Stomach (tissue), 8 donors: ENCODE measurements at regions not wholly inside any gene's neighbourhood (a gene's known extent, or its start where the extent isn't known, plus 50 kb on each side); places are given as distances from the start of the nearest gene placed in this dataset.

Experiments used
- DNase-seq, 2 donors: peaks; one replicate each; pipeline versions ENCODE4 v3.0.0 to v3.0.0-alpha.2; 2013 to 2019
- H3K27ac ChIP-seq, 5 donors: fragments of 200-600 bp in 4 of 5; sonication (generic) in 4 of 5; one replicate each; pipeline ENCODE4 v1.5.1; 2013 to 2019; ENCODE audit warnings: mild to moderate bottlenecking in 1 of 5, moderate library complexity in 1 of 5
- H3K27me3 ChIP-seq, 3 donors: fragments of 200-600 bp; sonication (generic); one replicate each; pipeline ENCODE4 v1.5.1; 2017 to 2019; ENCODE audit warnings: mixed run types in 1 of 3
- H3K36me3 ChIP-seq, 4 donors: fragments of 200-600 bp; sonication (generic); 1 replicate in 3 of 4; 2 replicates in 1 of 4; pipeline ENCODE4 v1.5.1; 2016 to 2019
- H3K4me1 ChIP-seq, 4 donors: fragments of 200-600 bp; sonication (generic); one replicate each; pipeline ENCODE4 v1.5.1; 2016 to 2019
- H3K4me3 ChIP-seq, 4 donors: fragments of 200-600 bp; sonication (generic) in 3 of 4; one replicate each; pipeline ENCODE4 v1.5.1; 2016 to 2019; ENCODE audit warnings: mild to moderate bottlenecking in 1 of 4
- H3K9me3 ChIP-seq, 4 donors: fragments of 200-600 bp; sonication (generic); one replicate each; pipeline ENCODE4 v1.5.1; 2016 to 2019
- EP300 ChIP-seq: sonication (generic); formaldehyde crosslinking; IDR thresholded peaks from one replicate; pipeline ENCODE4 v1.6.1; 2017; ENCODE audit warnings: antibody characterized with exemption
- POLR2A ChIP-seq, 4 donors: fragments of 450-650 bp; IDR thresholded peaks; one replicate each; pipeline ENCODE4 v1.6.1; 2016; ENCODE audit warnings: antibody characterized with exemption in 4 of 4, control low read depth in 2 of 4, mild to moderate bottlenecking in 1 of 4, moderate library complexity in 1 of 4
- POLR2AphosphoS5 ChIP-seq, 3 donors: sonication (generic); formaldehyde crosslinking; IDR thresholded peaks; one replicate each; pipeline ENCODE4 v1.6.1; 2016; ENCODE audit warnings: antibody characterized with exemption in 3 of 3
- WGBS, 5 donors: extraction: QIAGEN DNeasy Blood & Tissue Kit in 3 of 5; methylation state at CpG; one replicate each; pipeline versions ENCODE4 v1.1.5 to v1.1.7; 2013 to 2018; 5-methylcytosine and 5-hydroxymethylcytosine counted together
- intact Hi-C: fragments of 100-400 bp; cut with DNase I; formaldehyde crosslinking; loops from one replicate; pipeline ENCODE4 v1.15.1; 2023; ENCODE audit warnings: low total_unique reads
- TF ChIP-seq, protein P1 (sequence below), 7 experiments: fragments of 450-650 bp in 4 of 7; fragments of 200-600 bp in 3 of 7; sonication (generic) in 3 of 7; IDR thresholded peaks; one replicate each; pipeline ENCODE4 v1.5.1; 2016 to 2019; ENCODE audit warnings: antibody characterized with exemption in 7 of 7, control low read depth in 2 of 7, mild to moderate bottlenecking in 1 of 7
- donor health status: healthy with polysubstance abuse.
- donor health status: Bipolar disorder and iron deficiency.
- donor health status: healthy.

DNA sequence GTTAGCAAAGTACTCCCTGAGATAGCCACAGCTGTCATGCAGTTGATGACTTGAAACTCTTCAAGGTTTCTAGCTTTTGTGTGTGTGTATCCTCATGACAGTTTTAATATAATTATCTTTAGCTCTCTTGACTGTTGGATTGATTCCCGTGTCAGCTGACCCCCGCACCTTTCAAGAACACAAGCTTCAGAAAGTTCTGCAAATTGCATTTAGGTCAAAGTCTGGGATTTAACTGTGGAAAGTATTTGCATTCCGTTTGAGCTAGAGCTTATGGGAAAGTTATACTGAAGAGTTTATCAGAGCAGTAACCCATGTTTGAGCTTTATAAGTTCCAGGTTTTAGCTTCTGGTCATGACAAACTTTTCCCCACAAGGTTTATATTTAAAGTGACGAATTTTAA lies 380.1 kb upstream of the CHRM3 start:
- 21 to 30% (median 28%) methylated on average over 4 of the region's 4 CpGs for WGBS, 5 donors
- H3K36me3 ChIP-seq: no peaks in the 10 kb centered on the region
- TF ChIP-seq POLR2A (IDR thresholded peaks at IDR 0.05) (no peak), EP300 (no peak), POLR2AphosphoS5 (IDR thresholded peaks at IDR 0.05) (no peak)
- TF ChIP-seq, protein P1, sequence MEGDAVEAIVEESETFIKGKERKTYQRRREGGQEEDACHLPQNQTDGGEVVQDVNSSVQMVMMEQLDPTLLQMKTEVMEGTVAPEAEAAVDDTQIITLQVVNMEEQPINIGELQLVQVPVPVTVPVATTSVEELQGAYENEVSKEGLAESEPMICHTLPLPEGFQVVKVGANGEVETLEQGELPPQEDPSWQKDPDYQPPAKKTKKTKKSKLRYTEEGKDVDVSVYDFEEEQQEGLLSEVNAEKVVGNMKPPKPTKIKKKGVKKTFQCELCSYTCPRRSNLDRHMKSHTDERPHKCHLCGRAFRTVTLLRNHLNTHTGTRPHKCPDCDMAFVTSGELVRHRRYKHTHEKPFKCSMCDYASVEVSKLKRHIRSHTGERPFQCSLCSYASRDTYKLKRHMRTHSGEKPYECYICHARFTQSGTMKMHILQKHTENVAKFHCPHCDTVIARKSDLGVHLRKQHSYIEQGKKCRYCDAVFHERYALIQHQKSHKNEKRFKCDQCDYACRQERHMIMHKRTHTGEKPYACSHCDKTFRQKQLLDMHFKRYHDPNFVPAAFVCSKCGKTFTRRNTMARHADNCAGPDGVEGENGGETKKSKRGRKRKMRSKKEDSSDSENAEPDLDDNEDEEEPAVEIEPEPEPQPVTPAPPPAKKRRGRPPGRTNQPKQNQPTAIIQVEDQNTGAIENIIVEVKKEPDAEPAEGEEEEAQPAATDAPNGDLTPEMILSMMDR (IDR thresholded peaks at IDR 0.05): no peak
- no peaks in the 10 kb centered on the region for H3K4me1 ChIP-seq
- intact Hi-C loops: no loop called here
- no peak overlapping the region for H3K4me3 ChIP-seq
- H3K27me3 ChIP-seq: no peaks in the 10 kb centered on the region
- no peaks in the 10 kb centered on the region for H3K9me3 ChIP-seq
- DNase-seq: no peak
- no peak overlapping the region for H3K27ac ChIP-seq

DNA sequence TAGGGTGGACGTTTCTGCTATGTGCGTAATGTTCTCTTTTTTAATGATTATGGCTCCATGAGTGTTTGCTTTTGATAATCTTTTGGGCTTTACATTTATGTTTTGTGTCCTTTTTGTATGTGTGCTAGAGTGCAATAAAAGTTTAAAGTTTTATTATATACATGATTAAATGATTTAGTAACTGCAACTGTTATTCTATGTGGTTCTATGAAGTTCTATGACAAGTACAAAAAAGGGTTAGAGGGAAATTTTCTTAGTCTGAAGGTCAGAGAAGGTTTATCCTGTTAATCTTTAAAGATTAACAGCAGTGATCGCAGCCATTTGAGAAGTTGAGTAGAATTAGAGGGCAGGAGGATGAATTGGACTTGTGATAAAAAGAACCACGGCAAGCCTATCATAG lies 386.4 kb upstream of the CHRM3 start:
- Histone ChIP-seq H3K4me3 (no peak overlapping the region), H3K4me1 (no peaks in the 10 kb centered on the region), H3K27me3 (no peaks in the 10 kb centered on the region), H3K9me3 (no peaks in the 10 kb centered on the region), H3K27ac (no peak overlapping the region), H3K36me3 (no peaks in the 10 kb centered on the region)
- intact Hi-C loops: no loop called here
- 50 to 66% (median 56%) methylated on average over 4 of the region's 4 CpGs for WGBS, 5 donors
- no peak for DNase-seq
- TF ChIP-seq EP300: no peak
- no peak for TF ChIP-seq POLR2A (IDR thresholded peaks at IDR 0.05)
- no peak for TF ChIP-seq POLR2AphosphoS5 (IDR thresholded peaks at IDR 0.05)
- TF ChIP-seq, protein P1 (IDR thresholded peaks at IDR 0.05): no peak

DNA sequence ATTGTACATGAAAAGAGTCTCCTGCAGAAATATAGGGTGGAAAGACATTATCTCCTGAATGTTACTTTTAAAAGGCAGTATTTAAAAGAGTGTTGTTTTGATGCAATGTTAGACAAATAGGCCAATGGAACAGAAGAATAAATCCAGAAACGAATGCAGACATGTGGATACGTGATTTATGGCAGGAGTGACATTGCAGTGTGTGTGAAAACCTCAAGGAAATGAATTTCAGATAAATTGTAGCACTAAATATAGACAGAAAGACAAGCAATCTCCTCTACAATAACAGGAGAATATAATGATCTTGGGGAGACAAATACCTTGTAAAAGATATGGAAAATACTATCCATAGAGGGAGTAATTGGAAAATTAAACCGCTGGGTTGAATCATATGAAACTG lies 387.8 kb upstream of the CHRM3 start:
- Histone ChIP-seq H3K4me1 (no peaks in the 10 kb centered on the region), H3K36me3 (no peaks in the 10 kb centered on the region), H3K27ac (no peak overlapping the region), H3K27me3 (no peaks in the 10 kb centered on the region), H3K4me3 (no peak overlapping the region), H3K9me3 (no peaks in the 10 kb centered on the region)
- WGBS, 5 donors: 68 to 80% (median 71%) methylated on average over 3 of the region's 3 CpGs
- TF ChIP-seq POLR2A (IDR thresholded peaks at IDR 0.05) (no peak), EP300 (no peak), POLR2AphosphoS5 (IDR thresholded peaks at IDR 0.05) (no peak)
- TF ChIP-seq, protein P1 (IDR thresholded peaks at IDR 0.05): no peak
- intact Hi-C loops: no loop called here
- no peak for DNase-seq

DNA sequence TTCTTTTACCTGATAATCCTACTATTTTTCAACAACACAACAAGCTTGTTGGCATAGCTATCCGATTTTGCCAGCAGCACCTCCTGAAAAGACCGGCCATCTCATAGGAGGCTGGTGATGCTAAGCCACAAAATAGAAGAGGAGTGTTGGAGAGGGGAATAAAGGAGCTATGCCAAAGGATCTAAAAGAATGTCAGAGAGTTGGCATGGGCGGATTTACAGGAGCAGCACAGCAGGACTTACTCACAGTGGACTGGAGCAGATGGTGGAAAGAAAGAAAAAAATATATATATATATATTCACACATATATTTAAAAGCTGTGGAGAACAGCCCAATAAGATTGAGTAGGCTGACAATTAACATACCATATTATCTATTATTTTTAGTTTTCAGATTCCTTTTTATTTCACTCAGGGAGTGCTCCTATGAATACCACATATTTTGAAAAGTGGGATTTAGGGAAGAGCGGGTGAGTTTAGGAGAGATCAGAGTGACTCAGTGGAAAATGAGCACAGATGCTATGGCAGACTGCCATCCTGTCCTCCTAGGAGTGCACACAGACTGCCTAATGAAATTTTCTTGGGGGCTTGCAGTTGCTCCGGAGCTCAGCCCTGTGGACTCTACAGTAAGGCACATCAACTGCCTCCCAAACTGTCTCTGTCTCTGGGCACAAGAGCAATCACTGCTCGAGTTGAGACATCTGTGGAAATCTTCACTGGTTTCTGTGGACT lies 394.4 kb upstream of the CHRM3 start:
- H3K27ac ChIP-seq: no peak overlapping the region
- peaks cover 0 to 3% (median 0%) of the 10 kb centered on the region in 4 donors for H3K9me3 ChIP-seq
- no peaks in the 10 kb centered on the region for H3K36me3 ChIP-seq
- H3K27me3 ChIP-seq: no peaks in the 10 kb centered on the region
- intact Hi-C loops: no loop called here
- no peak for TF ChIP-seq POLR2AphosphoS5 (IDR thresholded peaks at IDR 0.05)
- TF ChIP-seq, protein P1 (IDR thresholded peaks at IDR 0.05): no peak
- no peak for TF ChIP-seq POLR2A (IDR thresholded peaks at IDR 0.05)
- no peak for TF ChIP-seq EP300
- DNase-seq: peak in 1 of 2 donors; percentile 41
- WGBS, 5 donors: 69 to 86% (median 79%) methylated on average over 6 of the region's 6 CpGs
- no peaks in the 10 kb centered on the region for H3K4me1 ChIP-seq
- H3K4me3 ChIP-seq: no peak overlapping the region
